PFSK-1 (cell line): ENCODE measurements at regions not wholly inside any gene's neighbourhood (a gene's known extent, or its start where the extent isn't known, plus 50 kb on each side); places are given as distances from the start of the nearest gene placed in this dataset.

Experiments
- POLR2AphosphoS5 ChIP-seq: IDR thresholded peaks from 2 replicates; pipeline ENCODE4 v1.6.1; 2012; ENCODE audit warnings: low read depth, mild to moderate bottlenecking, control low read depth, low read length, moderate library complexity
- SIN3A ChIP-seq: IDR thresholded peaks from 2 replicates; pipeline ENCODE4 v1.6.1; 2012; ENCODE audit warnings: mild to moderate bottlenecking, low read length, moderate library complexity, borderline replicate concordance; ENCODE audit not compliant: insufficient read depth

GRCh38 chr3:132822837-132823236, 100.6 kb upstream of the NPHP3 start:
- no peak for TF ChIP-seq SIN3A
- TF ChIP-seq POLR2AphosphoS5 = no peak
